T-helper 17 cell (primary cell): ENCODE measurements at regions not wholly inside any gene's neighbourhood (a gene's known extent, or its start where the extent isn't known, plus 50 kb on each side); places are given as distances from the start of the nearest gene placed in this dataset.
"Not testable (repeated sequence)": the region's sequence is repeated elsewhere in the genome, so short reads cannot be mapped to it uniquely, and the experiment has no call there.

ENCODE experiments used
- ATAC-seq: fragments of 150-1000 bp; cut with Tn5 transposase; 2 replicates; pipeline ENCODE4 v1.10.0; 2021; ENCODE audit warnings: mild to moderate bottlenecking, moderate library complexity
- DNase-seq, 3 donors: peaks; one replicate each; pipeline versions ENCODE4 v3.0.0 to v3.0.0-alpha.2; 2020 to 2021
- H3K9me3 ChIP-seq: one replicate; pipeline ENCODE4 v1.7.0; 2013; ENCODE audit warnings: low read length, mild to moderate bottlenecking; ENCODE audit not compliant: control insufficient read depth, poor library complexity, severe bottlenecking
- H3K27ac Mint-ChIP-seq: one replicate; pipeline ENCODE4 v1.8.0; 2022; ENCODE audit warnings: mild to moderate bottlenecking, moderate library complexity, mixed read lengths
- H3K27me3 Mint-ChIP-seq: one replicate; pipeline ENCODE4 v1.8.0; 2022; ENCODE audit warnings: mixed read lengths
- H3K36me3 Mint-ChIP-seq: one replicate; pipeline ENCODE4 v1.8.0; 2022; ENCODE audit warnings: low read depth, mixed read lengths
- H3K4me1 Mint-ChIP-seq: one replicate; pipeline ENCODE4 v1.8.0; 2022; ENCODE audit warnings: mild to moderate bottlenecking, mixed read lengths
- H3K4me3 Mint-ChIP-seq: one replicate; pipeline ENCODE4 v1.8.0; 2022; ENCODE audit warnings: mild to moderate bottlenecking, moderate library complexity, mixed read lengths

- DNase-seq (no peak), ATAC-seq (no peak)
- Mint-ChIP-seq H3K27ac (no peak overlapping the region), H3K4me3 (no peak overlapping the region), H3K36me3 (no peaks in the 10 kb centered on the region), H3K4me1 (no peaks in the 10 kb centered on the region), H3K27me3 (no peaks in the 10 kb centered on the region)
- H3K9me3 ChIP-seq, result no peaks in the 10 kb centered on the region
Measured at GRCh38 chr18:10247021-10247741, 207.3 kb upstream of the APCDD1 start.

GRCh38 chr18:10247742-10248082, 206.7 kb upstream of the APCDD1 start:
- Mint-ChIP-seq H3K27ac (no peak overlapping the region), H3K36me3 (no peaks in the 10 kb centered on the region), H3K27me3 (no peaks in the 10 kb centered on the region), H3K4me3 (no peak overlapping the region), H3K4me1 (no peaks in the 10 kb centered on the region)
- DNase-seq, result no peak
- ATAC-seq, result no peak
- H3K9me3 ChIP-seq, result no peaks in the 10 kb centered on the region

GRCh38 chr18:10248738-10249137, 205.7 kb upstream of the APCDD1 start:
- Mint-ChIP-seq H3K4me1 (no peaks in the 10 kb centered on the region), H3K27ac (no peak overlapping the region), H3K4me3 (no peak overlapping the region), H3K27me3 (no peaks in the 10 kb centered on the region), H3K36me3 (no peaks in the 10 kb centered on the region)
- DNase-seq, result no peak
- no peak for ATAC-seq
- no peaks in the 10 kb centered on the region for H3K9me3 ChIP-seq

- no peak for DNase-seq
- no peak overlapping the region for H3K4me3 Mint-ChIP-seq
- H3K9me3 ChIP-seq, result no peaks in the 10 kb centered on the region
- H3K4me1 Mint-ChIP-seq, result no peaks in the 10 kb centered on the region
- ATAC-seq, result no peak
- H3K27ac Mint-ChIP-seq, result no peak overlapping the region
- no peaks in the 10 kb centered on the region for H3K27me3 Mint-ChIP-seq
- H3K36me3 Mint-ChIP-seq, result no peaks in the 10 kb centered on the region
Measured at GRCh38 chr18:10249270-10249669, 205.2 kb upstream of the APCDD1 start.

GRCh38 chr18:10249801-10250200, 204.6 kb upstream of the APCDD1 start:
- Mint-ChIP-seq H3K4me1 (no peaks in the 10 kb centered on the region), H3K27ac (no peak overlapping the region), H3K27me3 (no peaks in the 10 kb centered on the region), H3K4me3 (no peak overlapping the region), H3K36me3 (no peaks in the 10 kb centered on the region)
- DNase-seq, result no peak
- no peaks in the 10 kb centered on the region for H3K9me3 ChIP-seq
- ATAC-seq, result no peak

- no peaks in the 10 kb centered on the region for H3K4me1 Mint-ChIP-seq
- no peaks in the 10 kb centered on the region for H3K9me3 ChIP-seq
- no peaks in the 10 kb centered on the region for H3K27me3 Mint-ChIP-seq
- no peaks in the 10 kb centered on the region for H3K36me3 Mint-ChIP-seq
- no peak overlapping the region for H3K4me3 Mint-ChIP-seq
- no peak for ATAC-seq
- H3K27ac Mint-ChIP-seq, result no peak overlapping the region
- no peak for DNase-seq
Measured at GRCh38 chr18:10252494-10252893, 201.9 kb upstream of the APCDD1 start.

- Mint-ChIP-seq H3K4me3 (no peak overlapping the region), H3K27ac (no peak overlapping the region), H3K36me3 (no peaks in the 10 kb centered on the region), H3K4me1 (no peaks in the 10 kb centered on the region), H3K27me3 (no peaks in the 10 kb centered on the region)
- DNase-seq (no peak), ATAC-seq (no peak)
- H3K9me3 ChIP-seq, result no peaks in the 10 kb centered on the region
Measured at GRCh38 chr18:10252952-10253705, 201.3 kb upstream of the APCDD1 start.

- not testable (repeated sequence) for H3K4me3 Mint-ChIP-seq, H3K4me1 Mint-ChIP-seq, H3K27ac Mint-ChIP-seq, DNase-seq, ATAC-seq, H3K27me3 Mint-ChIP-seq, H3K36me3 Mint-ChIP-seq, H3K9me3 ChIP-seq
Measured at GRCh38 chr18:10256276-10256675, 198.2 kb upstream of the APCDD1 start.

- ATAC-seq (no peak), DNase-seq (no peak)
- H3K4me3 Mint-ChIP-seq, result no peak overlapping the region
Measured at GRCh38 chr18:10258836-10259474, 195.5 kb upstream of the APCDD1 start.

GRCh38 chr18:10259901-10260300, 194.5 kb upstream of the APCDD1 start:
- peaks cover 10% of the 10 kb centered on the region for H3K27me3 Mint-ChIP-seq
- ATAC-seq (no peak), DNase-seq (no peak)
- H3K4me3 Mint-ChIP-seq, result no peak overlapping the region
- no peaks in the 10 kb centered on the region for H3K4me1 Mint-ChIP-seq
- H3K27ac Mint-ChIP-seq, result no peak overlapping the region
- H3K9me3 ChIP-seq, result no peaks in the 10 kb centered on the region
- H3K36me3 Mint-ChIP-seq, result no peaks in the 10 kb centered on the region

More at GRCh38 chr18:10258836-10259474, 195.5 kb upstream of the APCDD1 start:
- no peak overlapping the region for H3K27ac Mint-ChIP-seq
- no peaks in the 10 kb centered on the region for H3K9me3 ChIP-seq
- H3K36me3 Mint-ChIP-seq, result no peaks in the 10 kb centered on the region
- H3K27me3 Mint-ChIP-seq, result peaks cover 10% of the 10 kb centered on the region
- no peaks in the 10 kb centered on the region for H3K4me1 Mint-ChIP-seq

- DNase-seq, result no peak
- Mint-ChIP-seq H3K27ac (no peak overlapping the region), H3K4me1 (no peaks in the 10 kb centered on the region), H3K4me3 (no peak overlapping the region), H3K27me3 (peaks cover 10% of the 10 kb centered on the region), H3K36me3 (no peaks in the 10 kb centered on the region)
- no peaks in the 10 kb centered on the region for H3K9me3 ChIP-seq
- peak; percentile 20 for ATAC-seq
Measured at GRCh38 chr18:10261344-10262276, 192.8 kb upstream of the APCDD1 start.

GRCh38 chr18:10262566-10262965, 191.9 kb upstream of the APCDD1 start:
- peaks cover 10% of the 10 kb centered on the region for H3K27me3 Mint-ChIP-seq
- no peak overlapping the region for H3K4me3 Mint-ChIP-seq
- ATAC-seq (no peak), DNase-seq (no peak)
- H3K36me3 Mint-ChIP-seq, result no peaks in the 10 kb centered on the region
- no peaks in the 10 kb centered on the region for H3K4me1 Mint-ChIP-seq
- no peaks in the 10 kb centered on the region for H3K9me3 ChIP-seq
- H3K27ac Mint-ChIP-seq, result no peak overlapping the region

- no peaks in the 10 kb centered on the region for H3K9me3 ChIP-seq
- Mint-ChIP-seq H3K4me1 (no peaks in the 10 kb centered on the region), H3K36me3 (no peaks in the 10 kb centered on the region), H3K4me3 (no peak overlapping the region), H3K27ac (no peak overlapping the region), H3K27me3 (peaks cover 10% of the 10 kb centered on the region)
- DNase-seq (no peak), ATAC-seq (no peak)
Measured at GRCh38 chr18:10264260-10264659, 190.2 kb upstream of the APCDD1 start.
